ENCODE measurements at regions not wholly inside any gene's neighbourhood (a gene's known extent, or its start where the extent isn't known, plus 50 kb on each side); places are given as distances from the start of the nearest gene placed in this dataset.

GRCh38 chr1:105459759-105460158 is 1596.7 kb upstream of the PRMT6 start:
- TF ChIP-seq, protein P1, sequence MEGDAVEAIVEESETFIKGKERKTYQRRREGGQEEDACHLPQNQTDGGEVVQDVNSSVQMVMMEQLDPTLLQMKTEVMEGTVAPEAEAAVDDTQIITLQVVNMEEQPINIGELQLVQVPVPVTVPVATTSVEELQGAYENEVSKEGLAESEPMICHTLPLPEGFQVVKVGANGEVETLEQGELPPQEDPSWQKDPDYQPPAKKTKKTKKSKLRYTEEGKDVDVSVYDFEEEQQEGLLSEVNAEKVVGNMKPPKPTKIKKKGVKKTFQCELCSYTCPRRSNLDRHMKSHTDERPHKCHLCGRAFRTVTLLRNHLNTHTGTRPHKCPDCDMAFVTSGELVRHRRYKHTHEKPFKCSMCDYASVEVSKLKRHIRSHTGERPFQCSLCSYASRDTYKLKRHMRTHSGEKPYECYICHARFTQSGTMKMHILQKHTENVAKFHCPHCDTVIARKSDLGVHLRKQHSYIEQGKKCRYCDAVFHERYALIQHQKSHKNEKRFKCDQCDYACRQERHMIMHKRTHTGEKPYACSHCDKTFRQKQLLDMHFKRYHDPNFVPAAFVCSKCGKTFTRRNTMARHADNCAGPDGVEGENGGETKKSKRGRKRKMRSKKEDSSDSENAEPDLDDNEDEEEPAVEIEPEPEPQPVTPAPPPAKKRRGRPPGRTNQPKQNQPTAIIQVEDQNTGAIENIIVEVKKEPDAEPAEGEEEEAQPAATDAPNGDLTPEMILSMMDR (IDR thresholded peaks at IDR 0.05 in 8 of 11, conservative IDR thresholded peaks at IDR 0.05 in 3 of 11) = no peak
- TF ChIP-seq POLR2AphosphoS5 (IDR thresholded peaks at IDR 0.05) (no peak), POLR2A (IDR thresholded peaks at IDR 0.05) (no peak)
